MV-4-11 (cell line): ENCODE measurements at regions not wholly inside any gene's neighbourhood (a gene's known extent, or its start where the extent isn't known, plus 50 kb on each side); places are given as distances from the start of the nearest gene placed in this dataset.
"Not testable (repeated sequence)": the region's sequence is repeated elsewhere in the genome, so short reads cannot be mapped to it uniquely, and the experiment has no call there.

ENCODE experiments used
- DNase-seq: peaks from one replicate; lab custom pipeline; 2025; lab: John Stamatoyannopoulos, UW

DNA sequence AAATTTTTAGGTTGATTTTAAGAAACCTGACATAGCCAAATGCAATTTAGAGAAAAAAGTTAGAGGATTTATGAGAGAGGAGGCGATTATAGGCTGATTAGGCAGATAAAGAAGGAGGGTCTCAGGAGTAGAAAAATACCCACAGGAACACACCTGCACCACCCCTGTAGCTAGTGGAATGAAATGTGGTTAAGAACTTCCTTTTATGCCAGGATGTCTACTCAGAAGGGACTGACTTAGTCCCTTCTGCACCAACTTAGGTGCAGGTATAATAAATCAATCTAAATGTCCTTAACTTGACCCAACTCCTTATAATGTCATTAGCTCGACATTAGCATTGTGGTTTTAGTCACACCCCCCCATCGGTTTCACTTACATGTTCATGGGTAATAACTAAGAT is 1274.5 kb upstream of the TMEFF2 start:
- no peak for DNase-seq

DNA sequence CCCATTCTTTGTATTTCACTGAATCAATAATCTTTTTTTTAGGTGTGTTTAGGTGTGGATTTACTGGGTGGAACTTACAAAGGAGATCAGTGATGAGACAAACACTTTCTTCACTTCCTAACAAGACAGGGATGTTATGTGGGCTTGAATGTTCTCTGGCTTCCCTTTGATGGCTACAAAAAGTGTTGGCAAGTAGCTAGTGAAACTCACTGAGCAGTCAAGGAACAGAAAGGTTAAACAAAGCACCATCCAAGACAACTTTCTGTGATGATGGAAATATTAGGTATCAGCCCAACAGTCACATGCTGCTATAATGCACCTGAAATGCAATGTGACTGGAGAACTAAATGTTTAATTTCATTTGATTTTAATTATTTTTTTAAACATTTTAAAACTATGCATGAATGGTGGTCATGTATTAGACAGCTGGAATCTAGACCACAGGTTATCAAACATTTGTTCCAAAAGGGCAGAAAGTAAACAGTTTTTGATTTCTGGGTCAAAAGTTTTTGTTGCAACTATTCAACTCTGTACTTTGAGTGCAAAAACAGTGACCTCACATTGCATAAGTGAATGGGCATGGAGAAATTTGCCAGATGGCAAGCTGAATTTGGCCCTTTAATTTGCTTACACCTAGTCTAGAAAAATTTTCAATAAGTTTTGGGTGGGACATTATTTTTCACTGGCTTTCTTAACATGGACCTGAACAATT is 1272.7 kb upstream of the TMEFF2 start:
- no peak for DNase-seq

DNA sequence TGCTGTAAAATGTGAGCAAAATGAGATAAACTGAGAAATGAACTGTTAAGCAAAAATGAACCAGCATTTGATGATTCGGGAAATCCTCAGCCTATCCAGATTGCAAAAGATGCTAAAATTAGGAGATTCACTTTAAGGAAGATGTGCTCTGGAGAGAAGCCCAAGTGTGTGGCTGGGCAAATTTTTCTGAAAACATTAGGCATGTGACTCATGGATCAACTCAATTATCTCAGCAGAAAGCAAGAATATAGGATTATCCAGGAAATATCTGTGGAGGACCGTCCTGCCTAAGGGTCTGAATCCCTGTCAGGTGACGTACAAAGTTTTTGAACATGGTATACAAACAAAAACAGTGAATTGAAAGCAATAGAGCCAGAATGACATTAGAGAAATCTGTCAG is 1268.3 kb upstream of the TMEFF2 start:
- no peak for DNase-seq

DNA sequence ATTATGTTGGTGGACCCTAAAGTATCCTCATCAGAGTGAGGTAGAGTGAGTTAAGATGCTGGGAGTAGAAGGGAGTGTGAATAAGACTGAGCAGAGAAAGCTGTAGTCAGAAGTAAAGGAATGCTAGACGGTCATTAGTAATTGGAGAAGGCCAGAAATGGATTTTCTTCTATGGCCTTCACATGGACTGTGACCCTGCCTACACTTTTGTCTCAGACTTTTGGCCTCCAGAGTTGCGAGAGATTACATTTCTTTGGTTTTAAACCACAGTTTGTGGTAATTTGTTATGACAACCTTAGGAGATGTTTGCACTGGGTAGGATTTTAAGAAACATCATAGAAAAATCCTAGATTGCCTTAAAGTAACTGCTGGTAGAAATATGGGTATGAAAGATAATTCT is 1267.7 kb upstream of the TMEFF2 start:
- DNase-seq, result no peak

DNA sequence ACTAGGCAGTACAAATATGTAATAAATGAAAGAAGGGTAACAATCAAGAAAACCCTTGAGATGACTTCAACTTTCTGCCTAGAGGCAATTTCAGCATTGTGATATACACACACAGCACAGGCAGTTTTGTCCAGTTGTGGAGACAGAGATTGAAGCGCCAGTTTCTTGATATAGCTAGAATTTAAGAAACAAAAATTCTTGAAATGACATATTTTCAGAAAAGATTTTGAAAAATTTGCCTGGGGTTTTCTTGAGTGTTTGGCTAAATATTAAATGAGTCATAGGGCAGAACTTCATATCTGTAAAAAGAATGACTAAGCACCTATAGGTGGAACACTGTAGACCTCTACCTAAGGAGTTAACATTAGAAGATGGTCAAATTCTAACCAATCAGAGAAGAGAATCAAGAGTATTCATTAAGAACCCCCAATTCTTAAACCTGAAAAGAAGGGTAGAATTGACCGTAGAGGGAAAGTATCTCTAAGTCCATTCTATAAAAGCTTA is 1266.8 kb upstream of the TMEFF2 start:
- no peak for DNase-seq

DNA sequence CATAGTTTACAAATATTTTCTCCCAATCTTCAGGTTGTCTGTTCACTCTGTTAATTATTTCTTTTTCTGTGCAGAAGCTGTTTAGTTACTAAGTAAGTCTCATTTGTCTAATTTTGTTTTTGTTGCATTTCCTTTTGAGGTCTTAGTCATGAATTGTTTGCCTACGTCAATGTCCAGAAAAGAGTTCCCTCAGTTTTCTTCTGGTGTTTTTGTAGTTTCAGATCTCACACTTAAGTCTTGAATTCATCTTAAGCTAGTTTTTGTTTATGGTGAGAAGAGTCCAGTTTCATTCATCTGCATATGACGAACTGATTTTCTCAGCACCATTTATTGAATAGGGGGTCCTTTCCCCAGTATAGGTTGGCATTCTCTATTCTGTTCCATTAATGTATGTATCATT is 1252.2 kb upstream of the TMEFF2 start:
- DNase-seq, result no peak

DNA sequence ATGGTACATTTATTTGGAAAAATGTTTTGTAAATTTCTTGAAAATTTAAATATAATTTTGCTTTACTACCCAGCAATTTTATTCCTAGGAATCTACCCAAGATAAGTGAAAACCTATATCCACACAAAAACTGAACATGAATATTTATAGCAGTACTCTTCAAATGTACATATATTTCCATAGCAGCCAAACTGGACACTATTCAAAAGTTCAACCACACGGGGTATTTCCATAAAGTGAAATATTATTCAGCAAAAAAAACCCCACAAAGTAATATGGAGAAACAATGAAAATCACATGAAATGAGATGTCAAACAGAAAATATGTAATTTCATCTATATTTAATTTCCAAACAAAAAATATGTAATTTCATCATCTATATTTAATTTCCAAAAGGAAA is 1247.6 kb upstream of the TMEFF2 start:
- DNase-seq, result no peak

DNA sequence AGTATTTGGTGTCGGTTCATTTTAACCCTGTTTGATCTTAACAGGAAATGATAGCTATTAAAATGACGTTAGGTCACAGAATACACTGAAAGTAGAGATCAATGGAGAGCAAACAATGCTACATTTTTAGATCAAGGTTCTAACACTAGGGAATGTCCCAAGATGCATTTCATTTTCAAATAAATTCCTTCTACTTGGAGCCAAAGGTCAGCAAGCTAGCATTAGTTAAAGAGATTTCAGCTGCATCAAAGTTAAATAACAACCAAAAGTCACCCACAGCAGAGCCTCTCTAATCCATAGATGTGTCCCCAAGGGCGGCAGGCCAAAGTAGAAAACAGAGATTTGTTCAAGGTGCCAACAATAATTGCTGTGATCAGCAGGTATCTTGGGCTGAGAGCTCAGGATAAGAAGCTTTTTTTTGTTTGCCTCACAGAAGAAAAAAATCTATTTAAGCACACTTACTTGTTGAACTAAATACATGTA is 1233.6 kb upstream of the TMEFF2 start:
- no peak for DNase-seq

DNA sequence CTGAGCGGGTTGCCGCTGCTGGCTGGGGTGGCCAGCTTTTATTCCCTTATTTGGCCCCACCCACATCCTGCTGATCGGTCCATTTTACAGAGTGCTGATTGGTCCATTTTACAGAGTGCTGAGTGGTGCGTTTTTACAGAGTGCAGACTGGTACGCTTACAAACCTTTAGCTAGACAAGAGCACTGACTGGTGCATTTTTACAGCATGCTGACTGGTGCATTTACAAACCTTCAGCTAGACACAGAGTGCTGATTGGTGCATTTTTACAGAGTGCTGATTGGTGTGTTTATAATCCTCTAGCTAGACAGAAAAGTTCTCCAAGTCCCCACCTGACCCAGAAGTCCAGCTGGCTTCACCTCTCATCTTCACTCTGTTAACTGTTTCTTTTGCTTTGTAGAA is 1217.6 kb upstream of the TMEFF2 start:
- not testable (repeated sequence) for DNase-seq

DNA sequence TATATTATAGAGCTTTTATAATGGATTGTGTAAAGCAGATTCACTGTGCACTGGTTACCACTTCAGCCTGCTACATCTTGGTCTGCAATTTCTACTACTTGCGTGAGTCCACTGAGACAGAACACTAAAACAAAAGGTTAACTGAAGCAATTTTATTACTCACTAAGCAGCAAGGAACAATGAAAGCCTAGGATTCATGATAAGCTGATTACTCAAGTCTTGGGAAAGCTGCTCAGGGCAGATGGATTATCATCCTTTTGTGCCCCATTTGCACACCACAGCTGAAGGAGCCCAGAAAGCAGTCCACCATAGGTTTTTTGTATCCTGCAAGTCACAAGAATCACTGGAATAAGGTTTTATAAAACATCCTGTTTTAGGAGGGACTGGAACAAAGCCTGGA is 1215.2 kb upstream of the TMEFF2 start:
- no peak for DNase-seq

DNA sequence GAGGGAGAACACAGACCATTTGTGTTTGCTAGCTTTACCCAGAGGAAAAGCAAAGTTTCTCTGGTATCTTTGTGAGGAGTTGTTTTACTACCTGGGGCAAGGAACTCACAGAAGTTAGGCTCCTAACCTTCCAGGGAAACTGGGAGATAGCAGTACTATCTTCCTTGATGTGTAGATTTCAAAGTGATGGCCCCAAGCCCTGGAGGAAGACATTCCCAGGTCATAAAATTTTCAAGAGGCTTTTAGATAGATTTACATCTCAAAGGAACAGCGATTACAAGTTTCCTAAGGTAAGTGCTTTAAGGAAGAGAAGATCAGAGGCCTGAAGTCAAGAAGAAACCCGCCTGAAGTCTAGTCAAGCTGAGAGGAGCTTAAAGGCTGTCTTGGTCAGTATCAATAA is 1187.8 kb upstream of the TMEFF2 start:
- no peak for DNase-seq

DNA sequence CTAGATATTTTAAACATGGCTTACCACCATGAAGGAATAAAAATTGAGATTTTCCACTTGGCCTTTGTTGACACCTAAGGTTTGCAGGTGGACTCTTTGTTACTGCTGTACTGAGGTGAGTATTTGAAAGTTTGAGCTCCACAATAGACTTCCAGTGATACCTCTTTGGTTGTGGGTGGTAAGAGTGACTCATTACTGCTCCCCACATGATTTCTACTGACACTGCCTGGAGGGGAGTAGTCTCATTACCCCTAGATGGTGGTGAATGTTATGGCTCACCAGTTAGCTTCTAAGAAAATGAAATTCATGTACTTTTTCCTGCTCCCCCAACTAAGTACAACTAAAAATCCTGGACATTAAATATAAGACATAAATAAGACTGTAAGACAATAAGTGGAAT is 1183.1 kb upstream of the TMEFF2 start:
- no peak for DNase-seq

DNA sequence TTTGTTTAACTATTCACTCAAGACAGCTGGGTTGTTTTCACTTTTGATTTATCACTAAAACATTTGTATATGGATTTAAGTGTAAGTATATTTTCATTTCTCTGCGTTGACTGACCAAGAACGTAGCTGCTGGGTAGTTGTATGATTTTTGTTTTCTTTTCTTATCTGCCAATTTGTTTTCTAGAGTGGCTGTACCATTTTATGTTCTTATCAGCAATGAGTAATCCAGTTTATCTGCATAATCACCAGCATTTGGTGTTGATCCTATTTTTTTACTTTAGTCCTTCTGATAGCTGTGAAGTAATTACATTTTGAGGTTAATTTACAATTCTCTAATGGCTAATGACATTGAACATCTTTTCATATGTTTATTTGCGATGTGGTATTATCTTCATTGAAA is 1178.4 kb upstream of the TMEFF2 start:
- DNase-seq, result no peak

DNA sequence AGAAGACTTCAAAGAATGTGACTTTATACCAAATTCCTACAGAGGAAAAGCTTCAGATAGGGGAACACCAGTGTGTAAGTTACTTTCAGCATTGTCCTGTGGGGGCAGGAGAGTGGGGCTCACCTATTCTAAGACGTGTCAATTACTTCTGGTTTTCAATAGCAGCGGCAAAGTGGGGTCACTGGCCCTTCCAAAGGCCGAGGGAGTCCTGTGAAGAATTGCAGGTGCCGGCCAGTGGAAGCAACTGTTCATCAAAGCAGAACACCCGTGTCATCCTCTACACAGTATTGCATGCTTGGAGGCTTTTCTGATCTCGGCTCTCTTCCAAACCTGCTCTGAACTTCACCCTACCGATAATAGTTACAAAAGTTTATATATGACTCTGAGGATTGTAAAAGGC is 1176.5 kb upstream of the TMEFF2 start:
- no peak for DNase-seq

DNA sequence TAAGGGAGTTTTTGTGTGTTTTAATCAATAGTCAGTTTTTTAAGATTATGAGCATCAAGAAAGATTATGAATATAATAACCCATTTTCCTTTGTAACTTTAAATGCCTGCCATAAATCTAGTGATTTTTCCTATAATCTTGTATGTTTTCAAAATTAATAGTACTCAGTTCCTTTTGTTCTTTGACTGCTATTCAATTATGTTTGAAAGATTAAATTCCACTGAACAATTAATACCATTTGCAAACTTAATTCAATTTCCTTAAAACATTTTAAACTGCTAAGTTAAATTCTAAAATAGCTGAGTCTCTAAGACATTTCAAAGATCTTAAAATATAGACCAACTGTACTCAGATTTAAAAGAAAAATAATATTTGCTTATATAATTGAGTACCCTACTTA is 1173.9 kb upstream of the TMEFF2 start:
- DNase-seq, result no peak

DNA sequence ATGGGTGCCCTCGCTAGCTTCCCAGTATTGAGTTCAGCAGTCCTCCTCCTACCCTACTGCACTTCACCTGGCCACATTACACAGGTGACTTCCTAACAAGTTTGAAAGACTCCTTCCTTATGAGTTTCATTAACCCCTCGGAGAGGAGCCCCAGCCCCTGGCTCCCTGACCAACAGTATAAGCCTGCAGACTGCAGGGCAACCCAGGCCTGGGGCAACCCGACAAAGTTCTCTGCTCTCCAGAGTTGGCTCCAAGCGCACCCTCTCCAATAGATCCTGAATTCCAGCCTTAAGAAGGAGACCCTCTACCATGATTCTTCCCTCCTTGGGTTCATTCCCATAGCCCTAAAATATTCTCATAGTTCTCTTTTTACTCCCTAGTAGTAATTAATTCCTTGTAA is 1162.8 kb upstream of the TMEFF2 start:
- no peak for DNase-seq

DNA sequence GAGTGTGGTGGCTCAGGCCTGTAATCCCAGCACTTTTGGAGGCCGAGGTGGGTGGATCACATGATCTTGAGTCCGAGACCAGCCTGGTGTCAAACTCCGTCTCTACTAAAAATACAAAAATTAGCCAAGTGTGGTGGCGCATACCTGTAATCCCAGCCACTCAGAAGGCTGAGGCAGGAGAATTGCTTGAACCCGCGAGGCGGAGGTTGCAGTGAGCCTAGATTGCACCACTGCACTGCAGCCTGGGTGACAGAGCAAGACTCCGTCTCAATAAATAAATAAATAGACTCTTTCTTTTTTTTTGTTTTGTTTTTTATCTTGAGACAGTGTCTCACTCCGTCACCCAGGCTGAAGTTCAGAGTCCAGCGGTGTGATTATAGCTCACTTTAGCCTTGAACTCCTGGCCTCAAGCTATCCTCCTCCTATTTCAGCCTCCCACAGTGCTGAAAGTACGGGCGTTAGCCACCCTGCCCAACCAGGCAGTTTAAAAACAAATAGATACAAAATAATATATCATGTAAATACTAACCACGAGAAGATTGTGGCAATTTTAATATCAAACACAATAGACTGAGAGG is 1158.0 kb upstream of the TMEFF2 start:
- DNase-seq, result not testable (repeated sequence)

DNA sequence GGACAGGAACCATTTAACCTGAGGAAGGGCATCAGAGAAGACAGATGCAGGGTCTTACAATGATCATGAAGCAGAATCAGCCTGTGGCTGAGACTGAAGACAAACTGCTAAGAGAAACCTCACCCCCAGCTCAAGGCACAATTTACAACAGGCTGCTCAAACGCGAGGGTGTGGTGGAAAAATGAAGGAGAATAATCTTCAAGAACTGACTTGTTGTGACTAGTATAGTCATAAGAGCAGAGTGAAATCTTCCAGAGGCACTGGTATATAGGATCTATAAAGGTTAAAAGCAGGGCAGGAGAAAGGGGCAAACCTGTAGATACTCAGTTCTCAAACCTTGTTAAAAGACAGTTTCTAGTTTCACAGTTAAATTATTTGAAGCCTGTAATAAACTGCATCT is 1155.8 kb upstream of the TMEFF2 start:
- DNase-seq, result no peak

DNA sequence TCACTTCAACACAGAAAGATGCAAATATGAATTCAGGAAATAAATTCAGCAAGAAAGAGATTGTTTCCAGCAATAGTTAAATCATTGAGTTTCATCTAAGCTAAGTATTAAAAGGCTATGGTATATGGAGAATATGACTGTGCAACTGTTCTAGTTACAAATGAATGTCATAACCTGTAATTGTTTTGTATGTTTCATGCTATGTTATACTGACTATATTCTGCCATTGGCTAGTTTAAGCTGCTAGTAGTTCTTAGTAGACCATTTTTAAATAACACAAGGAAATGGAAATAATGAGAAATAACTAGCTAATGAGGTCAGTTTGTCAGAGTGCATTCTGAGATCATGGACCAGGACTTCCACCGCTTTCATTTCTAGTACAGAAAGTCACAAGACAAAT is 1154.9 kb upstream of the TMEFF2 start:
- DNase-seq, result no peak

DNA sequence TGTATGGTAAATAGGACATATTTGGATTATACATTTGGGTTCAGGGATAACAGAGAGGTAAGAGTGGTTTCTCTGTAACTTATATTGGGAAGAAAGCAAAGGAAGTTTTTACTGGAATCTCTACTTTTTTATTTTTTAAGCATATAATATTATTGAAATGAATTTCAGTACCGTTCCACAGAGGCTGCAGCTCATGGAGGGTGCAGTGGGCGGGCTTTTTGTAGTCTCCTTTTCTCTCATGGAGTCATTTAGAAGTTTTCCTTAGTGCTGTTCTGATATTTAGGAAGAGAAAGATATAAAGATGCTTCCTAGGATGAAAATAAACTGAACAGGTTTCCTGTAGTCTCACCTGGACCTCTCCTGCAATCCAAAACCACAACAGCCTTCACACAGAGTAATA is 1153.3 kb upstream of the TMEFF2 start:
- no peak for DNase-seq

DNA sequence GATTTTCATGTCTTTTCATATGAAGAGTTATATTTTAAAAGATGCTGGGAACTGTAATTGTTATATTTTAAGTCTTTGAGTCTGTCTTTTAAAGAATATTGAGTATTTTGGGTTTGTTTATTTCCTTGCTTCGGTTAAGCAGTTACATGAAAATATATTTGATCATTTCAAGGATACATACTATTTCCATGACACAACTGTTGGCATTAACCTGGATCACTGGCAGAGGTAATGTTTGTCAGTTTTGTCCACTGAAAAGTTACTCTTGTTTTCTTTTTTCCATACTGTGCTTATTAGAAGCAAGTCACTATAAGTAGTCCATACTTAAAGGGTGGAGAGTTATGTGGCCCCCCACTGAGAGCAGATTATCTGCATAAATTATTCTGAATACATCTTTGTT is 1142.0 kb upstream of the TMEFF2 start:
- DNase-seq, result no peak

DNA sequence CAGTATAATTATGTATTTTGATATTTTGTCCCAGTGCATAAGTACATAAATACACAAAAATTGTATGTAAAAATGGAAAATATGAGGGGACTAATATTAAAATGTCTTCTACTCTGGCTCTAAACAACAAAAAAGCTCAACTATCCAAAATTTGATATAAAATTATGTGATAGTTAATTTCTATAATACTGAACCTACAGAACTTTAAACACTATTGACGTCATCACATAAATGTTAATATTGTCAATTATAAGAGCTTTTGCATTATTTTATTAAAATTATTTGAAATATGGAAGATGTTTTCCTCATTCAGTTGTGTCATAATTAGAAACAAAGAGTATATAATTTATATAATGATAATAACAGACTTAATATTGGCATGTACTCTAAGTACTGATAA is 1139.7 kb upstream of the TMEFF2 start:
- no peak for DNase-seq

DNA sequence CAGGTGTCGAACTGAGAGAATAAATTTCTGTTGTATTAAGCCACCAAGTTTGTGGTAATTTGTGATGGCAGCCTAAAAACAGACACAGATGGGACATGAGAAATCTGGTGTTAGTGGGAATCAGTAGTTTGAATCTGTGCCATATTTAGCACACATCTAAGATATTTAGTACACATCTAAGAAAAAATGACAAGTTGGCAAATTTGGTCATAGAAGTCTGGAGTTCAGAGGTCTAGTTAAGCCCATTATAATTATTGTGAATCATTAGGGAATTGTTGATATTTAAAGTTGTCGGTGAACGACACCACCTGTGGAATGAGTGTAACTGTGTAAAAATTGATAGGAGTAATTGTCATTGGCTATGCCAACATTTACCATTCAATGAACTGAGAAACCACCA is 1138.8 kb upstream of the TMEFF2 start:
- DNase-seq, result no peak

DNA sequence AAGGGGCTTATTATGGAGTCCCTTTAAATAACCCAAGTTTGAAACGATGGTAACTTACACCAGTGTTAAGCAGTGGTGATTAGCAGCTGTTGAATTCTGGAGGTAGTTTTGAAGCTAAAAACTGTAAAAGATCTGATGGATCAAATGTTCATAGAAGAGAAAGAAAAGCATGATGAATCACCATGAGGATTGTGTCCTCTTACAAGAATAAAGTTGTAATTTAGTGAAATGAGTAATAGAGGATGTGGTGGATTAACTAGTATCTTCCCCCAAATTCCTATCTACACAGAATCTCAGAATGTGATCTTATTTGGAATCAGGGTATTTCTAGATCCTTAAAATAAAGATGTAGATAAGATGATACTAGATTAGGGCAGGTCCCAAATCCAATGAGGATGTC is 1138.2 kb upstream of the TMEFF2 start:
- peak; percentile 49 for DNase-seq
